ENCODE measurements at regions not wholly inside any gene's neighbourhood (a gene's known extent, or its start where the extent isn't known, plus 50 kb on each side); places are given as distances from the start of the nearest gene placed in this dataset.

GRCh38 chr18:61727241-61728193, 165.3 kb downstream of the RNF152 start:
- no peak for DNase-seq

GRCh38 chr18:61724532-61724931, 168.3 kb downstream of the RNF152 start:
- DNase-seq = no peak

- no peak for DNase-seq
Measured at GRCh38 chr18:61722247-61722646, 170.6 kb downstream of the RNF152 start.

GRCh38 chr18:61720496-61720895, 172.3 kb downstream of the RNF152 start:
- no peak for DNase-seq

GRCh38 chr18:61719671-61720070, 173.1 kb downstream of the RNF152 start:
- DNase-seq = no peak

GRCh38 chr18:61718944-61719343, 173.9 kb downstream of the RNF152 start:
- DNase-seq = no peak

- no peak for DNase-seq
Measured at GRCh38 chr18:61714421-61714820, 178.4 kb downstream of the RNF152 start.

GRCh38 chr18:61713502-61713901, 179.3 kb downstream of the RNF152 start:
- no peak for DNase-seq

GRCh38 chr18:61710082-61710620, 182.7 kb downstream of the RNF152 start:
- DNase-seq = no peak

- DNase-seq = peak in 1 of 2 experiments; percentile 16
Measured at GRCh38 chr18:61706276-61706915, 186.4 kb downstream of the RNF152 start.

- no peak for DNase-seq
Measured at GRCh38 chr18:61703508-61703907, 189.3 kb downstream of the RNF152 start.

- no peak for DNase-seq
Measured at GRCh38 chr18:61702007-61702406, 190.8 kb downstream of the RNF152 start.

GRCh38 chr18:61699397-61700110, 193.3 kb downstream of the RNF152 start:
- no peak for DNase-seq

GRCh38 chr18:61697306-61697909, 195.4 kb downstream of the RNF152 start:
- no peak for DNase-seq

GRCh38 chr18:61694236-61694635, 198.6 kb downstream of the RNF152 start:
- DNase-seq = no peak

GRCh38 chr18:61690418-61691138, 202.2 kb downstream of the RNF152 start:
- peak; percentile 61 to 74 for DNase-seq

- DNase-seq = no peak
Measured at GRCh38 chr18:61687317-61687716, 205.5 kb downstream of the RNF152 start.

GRCh38 chr18:61683856-61684255, 209.0 kb downstream of the RNF152 start:
- no peak for DNase-seq

- DNase-seq = no peak
Measured at GRCh38 chr18:61681065-61681464, 211.7 kb downstream of the RNF152 start.

- no peak for DNase-seq
Measured at GRCh38 chr18:61679836-61680235, 213.0 kb downstream of the RNF152 start.

- no peak for DNase-seq
Measured at GRCh38 chr18:61677435-61677970, 215.3 kb downstream of the RNF152 start.

All from NCI-H446 (cell line).